Hepatocyte (in vitro differentiated cells): ENCODE measurements at regions not wholly inside any gene's neighbourhood (a gene's known extent, or its start where the extent isn't known, plus 50 kb on each side); places are given as distances from the start of the nearest gene placed in this dataset.
"Not testable (repeated sequence)": the region's sequence is repeated elsewhere in the genome, so short reads cannot be mapped to it uniquely, and the experiment has no call there.

Experiments
- CTCF ChIP-seq: fragments of 200-600 bp; sonication (generic); IDR thresholded peaks from 2 replicates; pipeline ENCODE4 v1.5.1; 2016; ENCODE audit warnings: antibody characterized with exemption, mild to moderate bottlenecking; ENCODE audit not compliant: poor library complexity
- EZH2phosphoT487 ChIP-seq: fragments of 200-600 bp; sonication (generic); IDR thresholded peaks from one replicate; pipeline ENCODE4 v1.6.1; 2018; ENCODE audit warnings: antibody characterized with exemption, mild to moderate bottlenecking, low read depth, moderate library complexity; ENCODE audit not compliant: unreplicated experiment, severe bottlenecking

GRCh38 chr14:105769061-105769730 lies 242.8 kb downstream of the TMEM121 start:
- not testable (repeated sequence) for TF ChIP-seq CTCF, EZH2phosphoT487
